HG03108 (cell line): ENCODE measurements at regions not wholly inside any gene's neighbourhood (a gene's known extent, or its start where the extent isn't known, plus 50 kb on each side); places are given as distances from the start of the nearest gene placed in this dataset.
"Not testable (repeated sequence)": the region's sequence is repeated elsewhere in the genome, so short reads cannot be mapped to it uniquely, and the experiment has no call there.

ENCODE experiments used
- ATAC-seq: cut with Tn5 transposase; IDR thresholded peaks from one replicate; pipeline ENCODE4 v1.9.1; 2021; ENCODE audit warnings: moderate library complexity; ENCODE audit not compliant: unreplicated experiment

- no peak for ATAC-seq
These were observed 177.7 kb upstream of the SULF2 start for GRCh38 chr20:47963022-47963421.

GRCh38 chr20:47962286-47962963, 177.1 kb upstream of the SULF2 start:
- ATAC-seq, result no peak

- no peak for ATAC-seq
These were observed 175.7 kb upstream of the SULF2 start for GRCh38 chr20:47960769-47961541.

GRCh38 chr20:47960277-47960676, 175.0 kb upstream of the SULF2 start:
- no peak for ATAC-seq

GRCh38 chr20:47957989-47958801, 172.9 kb upstream of the SULF2 start:
- not testable (repeated sequence) for ATAC-seq

GRCh38 chr20:47957135-47957534, 171.9 kb upstream of the SULF2 start:
- ATAC-seq, result no peak

GRCh38 chr20:47956268-47956995, 171.2 kb upstream of the SULF2 start:
- no peak for ATAC-seq

- no peak for ATAC-seq
These were observed 168.2 kb upstream of the SULF2 start for GRCh38 chr20:47953471-47953870.

GRCh38 chr20:47952023-47952564, 166.8 kb upstream of the SULF2 start:
- no peak for ATAC-seq

- ATAC-seq, result no peak
These were observed 166.3 kb upstream of the SULF2 start for GRCh38 chr20:47951521-47951971.

- ATAC-seq, result no peak
These were observed 165.6 kb upstream of the SULF2 start for GRCh38 chr20:47950913-47951283.

GRCh38 chr20:47950124-47950912, 165.0 kb upstream of the SULF2 start:
- ATAC-seq, result no peak

GRCh38 chr20:47949230-47949629, 163.9 kb upstream of the SULF2 start:
- no peak for ATAC-seq

- no peak for ATAC-seq
These were observed 159.4 kb upstream of the SULF2 start for GRCh38 chr20:47944682-47945081.

- no peak for ATAC-seq
These were observed 156.6 kb upstream of the SULF2 start for GRCh38 chr20:47941869-47942268.

GRCh38 chr20:47940101-47940813, 155.0 kb upstream of the SULF2 start:
- no peak for ATAC-seq

GRCh38 chr20:47936612-47937011, 151.3 kb upstream of the SULF2 start:
- no peak for ATAC-seq

GRCh38 chr20:47934761-47935160, 149.5 kb upstream of the SULF2 start:
- no peak for ATAC-seq

GRCh38 chr20:47931443-47931842, 146.2 kb upstream of the SULF2 start:
- ATAC-seq, result no peak
